GM12878 (cell line): ENCODE measurements at regions not wholly inside any gene's neighbourhood (a gene's known extent, or its start where the extent isn't known, plus 50 kb on each side); places are given as distances from the start of the nearest gene placed in this dataset.
A peak's percentile ranks its signal among the peaks of the same experiment; 100 is the strongest.

Source experiments
- ATAC-seq: fragments of 200-7000 bp; cut with Tn5 transposase; 3 replicates; pipeline ENCODE4 v1.9.1; 2020; ENCODE audit warnings: mild to moderate bottlenecking, moderate library complexity
- BruUV-seq: library from RNA; stranded (reverse); fragments of 400-500 nt; replicated peaks from 2 replicates; lab custom pipeline; 2021; lab: Mats Ljungman, UMichigan
- CTCF ChIA-PET: fragments of 300-600 bp; sonication (Branson Sonifier 250); formaldehyde crosslinking; extraction: SDS; loops from one replicate; lab custom pipeline; 2021; ENCODE audit warnings: inconsistent platforms; lab: Yijun Ruan, JAX
- POLR2A ChIA-PET: fragments of 350-600 bp; formaldehyde crosslinking; extraction: SDS; loops from one replicate; lab custom pipeline; 2021; ENCODE audit warnings: inconsistent platforms; lab: Charles Lee
- RAD21 ChIA-PET: fragments of 300-600 bp; sonication (Branson Sonifier 250); formaldehyde crosslinking; loops from one replicate; lab custom pipeline; 2023; ENCODE audit warnings: antibody characterized with exemption; ENCODE audit not compliant: unreplicated experiment; lab: Charles Lee
- SMC1A ChIA-PET: fragments of 300-600 bp; sonication (Branson Sonifier 250); formaldehyde crosslinking; loops from one replicate; lab custom pipeline; 2023; ENCODE audit not compliant: unreplicated experiment, uncharacterized antibody; lab: Charles Lee
- DNase-seq: peaks from one replicate; pipeline ENCODE4 v3.0.0-alpha.2; 2011; ENCODE audit warnings: low read depth, low spot score
- FAIRE-seq: peaks from 3 replicates; lab custom pipeline; 2011; peaks lifted over from hg19 to GRCh38; lab: Jason Lieb, UNC
- H2AFZ ChIP-seq: 2 replicates; pipeline ENCODE4 v1.6.0; 2011; ENCODE audit warnings: low read depth, low read length, control low read depth; ENCODE audit not compliant: control insufficient read depth
- H3K27ac ChIP-seq: 2 replicates; pipeline ENCODE4 v1.5.1; 2011; ENCODE audit warnings: control low read depth; ENCODE audit not compliant: control insufficient read depth, insufficient read depth
- H3K27me3 ChIP-seq, 2 experiments: replicated peaks in 1 of 2; 2 replicates each; pipeline versions ENCODE4 v1.6.0 to v1.6.1; 2011; ENCODE audit warnings: low read length in 1 of 2; ENCODE audit not compliant: control insufficient read depth in 2 of 2, insufficient read depth in 2 of 2
- H3K36me3 ChIP-seq, 2 experiments: 2 replicates each; pipeline ENCODE4 v1.5.1; 2011; ENCODE audit warnings: low read length in 1 of 2; ENCODE audit not compliant: control insufficient read depth in 2 of 2, insufficient read depth in 2 of 2
- H3K4me1 ChIP-seq: 2 replicates; pipeline ENCODE4 v1.6.1; 2011; ENCODE audit warnings: mild to moderate bottlenecking, low read length, moderate library complexity, mixed read lengths; ENCODE audit not compliant: control insufficient read depth, insufficient read depth
- H3K4me2 ChIP-seq: 2 replicates; pipeline ENCODE4 v1.6.0; 2011; ENCODE audit warnings: control low read depth; ENCODE audit not compliant: control insufficient read depth, insufficient read depth
- H3K4me3 ChIP-seq: fragments of 200-600 bp; sonication (generic); 2 replicates; pipeline ENCODE4 v1.5.1; 2016
- H3K79me2 ChIP-seq: 2 replicates; pipeline ENCODE4 v1.6.0; 2011; ENCODE audit warnings: low read length; ENCODE audit not compliant: control insufficient read depth, insufficient read depth
- H3K9ac ChIP-seq: 2 replicates; pipeline ENCODE4 v1.8.0; 2011; ENCODE audit warnings: low read length, control low read depth, mixed read lengths; ENCODE audit not compliant: control insufficient read depth, insufficient read depth
- H3K9me3 ChIP-seq: replicated peaks from 3 replicates; pipeline ENCODE4 v1.5.1; 2011; ENCODE audit warnings: mild to moderate bottlenecking, low read length; ENCODE audit not compliant: control insufficient read depth, insufficient read depth
- H4K20me1 ChIP-seq: 2 replicates; pipeline ENCODE4 v1.6.0; 2011; ENCODE audit not compliant: control insufficient read depth, insufficient read depth
- BRCA1 ChIP-seq: IDR thresholded peaks from 2 replicates; pipeline ENCODE4 v1.6.1; 2011; ENCODE audit warnings: low read depth, low read length, improper control_type of control experiment
- CHD2 ChIP-seq: IDR thresholded peaks from 2 replicates; pipeline ENCODE4 v1.6.1; 2011; ENCODE audit warnings: low read depth, low read length, improper control_type of control experiment, borderline replicate concordance
- CREB1 ChIP-seq: IDR thresholded peaks from 2 replicates; pipeline ENCODE4 v1.6.1; 2012; ENCODE audit warnings: low read depth, mild to moderate bottlenecking, inconsistent platforms
- HDAC2 ChIP-seq: fragments of 200-600 bp; sonication (generic); IDR thresholded peaks from 2 replicates; pipeline ENCODE4 v1.6.1; 2017
- LARP7 ChIP-seq: fragments of 450-650 bp; IDR thresholded peaks from 2 replicates; pipeline ENCODE4 v1.6.1; 2017; ENCODE audit warnings: mild to moderate bottlenecking
- NFXL1 ChIP-seq: fragments of 450-650 bp; IDR thresholded peaks from 2 replicates; pipeline ENCODE4 v1.6.1; 2017; ENCODE audit warnings: antibody characterized with exemption, mild to moderate bottlenecking, borderline replicate concordance
- NR2F1 ChIP-seq: fragments of 450-650 bp; conservative IDR thresholded peaks from 2 replicates; pipeline ENCODE4 v1.6.1; 2017; ENCODE audit warnings: mild to moderate bottlenecking
- PAX5 ChIP-seq: IDR thresholded peaks from 2 replicates; pipeline ENCODE4 v1.6.1; 2011; ENCODE audit warnings: low read depth, low read length, borderline replicate concordance
- STAT3 ChIP-seq: IDR thresholded peaks from 2 replicates; pipeline ENCODE4 v1.6.1; 2011; ENCODE audit warnings: low read depth, low read length, improper control_type of control experiment
- ZSCAN29 ChIP-seq: fragments of 450-650 bp; IDR thresholded peaks from 2 replicates; pipeline ENCODE4 v1.6.1; 2017; ENCODE audit warnings: mild to moderate bottlenecking, moderate library complexity
- WGBS: methylation state at CpG from one replicate; pipeline ENCODE4 v1.1.6; 2016; ENCODE audit warnings: low lambda C conversion rate; ENCODE audit not compliant: insufficient replicate concordance, insufficient coverage; ENCODE audit errors: missing lambda C conversion rate; 5-methylcytosine and 5-hydroxymethylcytosine counted together
- in situ Hi-C: fragments of 300-500 bp; cut with MboI; formaldehyde crosslinking; loops from 9 replicates; pipeline ENCODE4 v1.14.3; 2018; ENCODE audit warnings: mixed read lengths
- intact Hi-C: fragments of 100-400 bp; cut with micrococcal nuclease; formaldehyde crosslinking; loops from one replicate; pipeline ENCODE4 v1.14.2; 2022; ENCODE audit not compliant: unreplicated experiment
- TF ChIP-seq, protein P1 (sequence below): fragments of 150-350 bp; IDR thresholded peaks from 2 replicates; pipeline ENCODE4 v1.6.1; 2016; ENCODE audit warnings: low read depth, low read length
- TF ChIP-seq, protein P2 (sequence below): fragments of 450-650 bp; IDR thresholded peaks from 2 replicates; pipeline ENCODE4 v1.6.1; 2018; ENCODE audit warnings: borderline replicate concordance, mild to moderate bottlenecking; ENCODE audit not compliant: partially characterized antibody
- TF ChIP-seq, protein P3 (sequence below): fragments of 450-650 bp; IDR thresholded peaks from 2 replicates; pipeline ENCODE4 v1.6.1; 2016; ENCODE audit warnings: mild to moderate bottlenecking

DNA sequence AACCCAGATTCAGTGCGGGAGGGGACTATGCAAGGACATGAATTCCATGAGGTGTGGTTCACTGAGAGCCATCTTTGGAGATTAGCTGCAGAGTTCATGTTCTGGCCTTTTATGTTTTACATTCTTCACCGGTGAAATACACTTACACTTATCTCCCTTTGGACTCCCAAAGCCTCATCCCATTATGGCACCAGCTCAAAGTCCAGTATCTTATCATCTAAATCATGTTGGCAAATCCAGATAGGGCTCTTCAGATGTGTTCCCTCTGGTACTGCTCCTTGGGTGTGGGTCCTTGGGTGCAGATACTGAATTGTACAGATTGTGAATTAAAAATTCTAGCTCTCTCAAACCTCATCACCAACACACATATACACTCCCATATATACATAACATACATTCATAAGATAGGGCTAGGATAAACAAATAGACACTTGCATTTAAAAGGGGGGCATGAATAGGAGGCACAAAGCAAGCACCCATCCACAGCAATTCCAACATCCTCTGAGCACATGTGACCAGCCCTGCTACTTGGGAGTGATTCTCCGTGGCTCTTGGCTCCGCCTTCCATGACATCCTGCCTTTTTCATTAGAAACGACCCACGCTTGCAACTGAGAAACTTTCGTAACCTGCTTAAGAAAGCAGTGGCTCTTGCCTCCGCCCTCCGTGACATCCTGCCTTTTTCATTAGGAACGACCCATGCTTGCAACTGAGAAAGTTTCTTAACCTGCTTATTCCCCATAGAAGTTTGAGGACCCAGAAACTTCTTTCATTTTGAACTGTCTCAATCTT, 53.6 kb upstream of the LRRC1 start (continued):
- no peak for TF ChIP-seq CHD2
- TF ChIP-seq LARP7 = no peak
- TF ChIP-seq HDAC2 = no peak
- TF ChIP-seq, protein P1, sequence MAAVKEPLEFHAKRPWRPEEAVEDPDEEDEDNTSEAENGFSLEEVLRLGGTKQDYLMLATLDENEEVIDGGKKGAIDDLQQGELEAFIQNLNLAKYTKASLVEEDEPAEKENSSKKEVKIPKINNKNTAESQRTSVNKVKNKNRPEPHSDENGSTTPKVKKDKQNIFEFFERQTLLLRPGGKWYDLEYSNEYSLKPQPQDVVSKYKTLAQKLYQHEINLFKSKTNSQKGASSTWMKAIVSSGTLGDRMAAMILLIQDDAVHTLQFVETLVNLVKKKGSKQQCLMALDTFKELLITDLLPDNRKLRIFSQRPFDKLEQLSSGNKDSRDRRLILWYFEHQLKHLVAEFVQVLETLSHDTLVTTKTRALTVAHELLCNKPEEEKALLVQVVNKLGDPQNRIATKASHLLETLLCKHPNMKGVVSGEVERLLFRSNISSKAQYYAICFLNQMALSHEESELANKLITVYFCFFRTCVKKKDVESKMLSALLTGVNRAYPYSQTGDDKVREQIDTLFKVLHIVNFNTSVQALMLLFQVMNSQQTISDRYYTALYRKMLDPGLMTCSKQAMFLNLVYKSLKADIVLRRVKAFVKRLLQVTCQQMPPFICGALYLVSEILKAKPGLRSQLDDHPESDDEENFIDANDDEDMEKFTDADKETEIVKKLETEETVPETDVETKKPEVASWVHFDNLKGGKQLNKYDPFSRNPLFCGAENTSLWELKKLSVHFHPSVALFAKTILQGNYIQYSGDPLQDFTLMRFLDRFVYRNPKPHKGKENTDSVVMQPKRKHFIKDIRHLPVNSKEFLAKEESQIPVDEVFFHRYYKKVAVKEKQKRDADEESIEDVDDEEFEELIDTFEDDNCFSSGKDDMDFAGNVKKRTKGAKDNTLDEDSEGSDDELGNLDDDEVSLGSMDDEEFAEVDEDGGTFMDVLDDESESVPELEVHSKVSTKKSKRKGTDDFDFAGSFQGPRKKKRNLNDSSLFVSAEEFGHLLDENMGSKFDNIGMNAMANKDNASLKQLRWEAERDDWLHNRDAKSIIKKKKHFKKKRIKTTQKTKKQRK = no peak
- TF ChIP-seq, protein P2, sequence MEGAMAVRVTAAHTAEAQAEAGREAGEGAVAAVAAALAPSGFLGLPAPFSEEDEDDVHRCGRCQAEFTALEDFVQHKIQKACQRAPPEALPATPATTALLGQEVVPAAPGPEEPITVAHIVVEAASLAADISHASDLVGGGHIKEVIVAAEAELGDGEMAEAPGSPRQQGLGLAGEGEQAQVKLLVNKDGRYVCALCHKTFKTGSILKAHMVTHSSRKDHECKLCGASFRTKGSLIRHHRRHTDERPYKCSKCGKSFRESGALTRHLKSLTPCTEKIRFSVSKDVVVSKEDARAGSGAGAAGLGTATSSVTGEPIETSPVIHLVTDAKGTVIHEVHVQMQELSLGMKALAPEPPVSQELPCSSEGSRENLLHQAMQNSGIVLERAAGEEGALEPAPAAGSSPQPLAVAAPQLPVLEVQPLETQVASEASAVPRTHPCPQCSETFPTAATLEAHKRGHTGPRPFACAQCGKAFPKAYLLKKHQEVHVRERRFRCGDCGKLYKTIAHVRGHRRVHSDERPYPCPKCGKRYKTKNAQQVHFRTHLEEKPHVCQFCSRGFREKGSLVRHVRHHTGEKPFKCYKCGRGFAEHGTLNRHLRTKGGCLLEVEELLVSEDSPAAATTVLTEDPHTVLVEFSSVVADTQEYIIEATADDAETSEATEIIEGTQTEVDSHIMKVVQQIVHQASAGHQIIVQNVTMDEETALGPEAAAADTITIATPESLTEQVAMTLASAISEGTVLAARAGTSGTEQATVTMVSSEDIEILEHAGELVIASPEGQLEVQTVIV = no peak
- TF ChIP-seq, all 136 proteins: peak for 0

DNA sequence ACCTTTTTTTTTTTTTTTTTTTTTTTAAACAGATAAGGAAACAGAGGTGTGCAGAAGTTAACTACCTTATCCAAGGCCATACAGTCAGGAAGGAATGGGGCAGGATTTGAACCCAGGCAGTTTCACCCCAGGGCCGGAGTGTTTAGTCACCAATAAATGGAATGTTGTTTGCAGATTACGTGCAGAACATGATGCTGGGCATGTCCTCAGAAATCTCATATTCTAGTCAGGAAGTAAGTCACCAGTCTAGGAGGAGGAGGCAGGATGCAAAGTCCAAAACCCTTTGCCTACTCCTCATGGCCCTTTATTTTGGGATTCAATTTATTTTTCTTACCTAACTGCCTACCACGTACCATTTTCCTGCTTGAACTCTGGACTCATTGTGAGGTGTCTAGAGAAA, 57.1 kb upstream of the LRRC1 start:
- WGBS = 64% methylated on average over 3 of the region's 3 CpGs
- ChIA-PET CTCF (interaction anchor here (4.5 to 5.6 kb wide), 2 partner anchors 13 to 17 kb away, joined by 40 to 53 read pairs; no protein-coding TSS in a partner anchor), POLR2A (no interaction called here), SMC1A (interaction anchor here (1.3 to 1.5 kb wide), 2 partner anchors 9 to 19 kb away, joined by 3 to 4 read pairs; no protein-coding TSS in a partner anchor), RAD21 (no interaction called here)
- H3K4me3 ChIP-seq = no peak overlapping the region
- no peaks in the 10 kb centered on the region for H3K9me3 ChIP-seq
- H2AFZ ChIP-seq = no peak overlapping the region
- no peak overlapping the region for H3K9ac ChIP-seq
- FAIRE-seq (peak; percentile 47), ATAC-seq (no peak), DNase-seq (no peak)
- H3K4me1 ChIP-seq = peaks cover 16% of the 10 kb centered on the region
- H3K27me3 ChIP-seq = no peaks in the 10 kb centered on the region
- H3K4me2 ChIP-seq = no peak overlapping the region
- BruUV-seq = no TSS peak
- no peaks in the 10 kb centered on the region for H3K79me2 ChIP-seq
- intact Hi-C loops (no loop called here), in situ Hi-C loops (no loop called here)
- H4K20me1 ChIP-seq = no peaks in the 10 kb centered on the region
- no peak overlapping the region for H3K27ac ChIP-seq
- no peaks in the 10 kb centered on the region for H3K36me3 ChIP-seq
- no peak for TF ChIP-seq NR2F1
- no peak for TF ChIP-seq CREB1
- TF ChIP-seq ZSCAN29 = no peak
- TF ChIP-seq, protein P2 = no peak
- TF ChIP-seq, protein P3, sequence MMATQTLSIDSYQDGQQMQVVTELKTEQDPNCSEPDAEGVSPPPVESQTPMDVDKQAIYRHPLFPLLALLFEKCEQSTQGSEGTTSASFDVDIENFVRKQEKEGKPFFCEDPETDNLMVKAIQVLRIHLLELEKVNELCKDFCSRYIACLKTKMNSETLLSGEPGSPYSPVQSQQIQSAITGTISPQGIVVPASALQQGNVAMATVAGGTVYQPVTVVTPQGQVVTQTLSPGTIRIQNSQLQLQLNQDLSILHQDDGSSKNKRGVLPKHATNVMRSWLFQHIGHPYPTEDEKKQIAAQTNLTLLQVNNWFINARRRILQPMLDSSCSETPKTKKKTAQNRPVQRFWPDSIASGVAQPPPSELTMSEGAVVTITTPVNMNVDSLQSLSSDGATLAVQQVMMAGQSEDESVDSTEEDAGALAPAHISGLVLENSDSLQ = no peak
- no peak for TF ChIP-seq STAT3
- TF ChIP-seq NFXL1 = no peak
- TF ChIP-seq PAX5 = no peak
- no peak for TF ChIP-seq BRCA1
